HG02763 (cell line): ENCODE measurements at regions not wholly inside any gene's neighbourhood (a gene's known extent, or its start where the extent isn't known, plus 50 kb on each side); places are given as distances from the start of the nearest gene placed in this dataset.

Source experiments
- ATAC-seq: cut with Tn5 transposase; IDR thresholded peaks from one replicate; pipeline ENCODE4 v1.9.1; 2021; ENCODE audit warnings: mild to moderate bottlenecking, moderate library complexity; ENCODE audit not compliant: unreplicated experiment

DNA sequence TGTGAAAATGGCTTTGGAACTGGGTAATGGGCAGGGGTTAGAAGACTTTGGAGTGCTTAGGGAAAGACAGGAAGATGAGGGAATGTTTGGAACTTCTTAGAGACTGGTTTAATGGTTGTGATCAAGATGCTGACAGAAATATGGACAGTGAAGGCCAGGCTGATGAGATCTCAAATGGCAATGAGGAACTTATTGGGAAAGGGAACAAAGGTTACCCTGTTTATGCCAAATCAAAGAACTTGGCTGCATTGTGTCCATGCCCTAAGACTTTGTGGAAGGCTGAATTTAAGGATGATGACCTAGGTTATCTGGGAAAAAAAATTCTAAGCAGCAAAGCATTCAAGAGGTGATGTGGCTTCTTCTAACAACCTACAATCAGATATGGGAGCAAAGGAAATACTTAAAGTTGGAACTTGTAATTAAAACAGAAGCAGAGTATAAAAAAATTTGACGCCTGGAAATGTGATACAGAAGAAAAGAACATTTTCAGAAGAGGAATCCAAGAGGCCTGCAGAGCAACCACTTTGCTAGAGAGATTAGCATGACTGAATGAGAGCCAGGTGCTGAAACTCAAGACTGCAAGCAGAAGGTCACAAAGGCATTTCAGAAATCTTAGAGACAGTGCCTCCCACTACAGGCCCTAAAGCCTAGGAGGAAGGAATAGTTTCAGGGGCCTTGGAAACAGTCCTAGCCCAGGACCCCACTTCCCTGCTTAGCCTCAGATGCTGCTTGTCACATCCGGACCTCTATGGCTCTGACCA is 65.6 kb upstream of the FLRT2 start:
- ATAC-seq: no peak

DNA sequence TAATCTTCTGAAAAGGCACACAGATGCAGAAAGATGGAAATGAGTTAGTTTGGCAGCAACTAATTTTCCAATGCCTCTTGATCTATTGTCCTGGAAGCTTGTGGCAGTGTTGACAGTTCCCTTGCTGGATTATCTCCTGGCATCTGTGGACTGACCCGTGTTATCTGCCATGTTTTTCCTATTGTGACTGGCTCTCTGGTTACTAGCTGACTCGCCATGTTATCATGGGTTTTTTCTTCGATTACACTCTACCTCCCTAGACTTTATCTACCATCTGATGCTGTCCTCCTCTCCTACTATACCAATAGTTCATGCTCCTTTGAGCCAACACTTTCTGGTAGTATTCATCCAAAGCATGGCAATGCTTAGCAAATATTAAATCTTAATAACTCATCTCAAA is 63.3 kb upstream of the FLRT2 start:
- no peak for ATAC-seq

DNA sequence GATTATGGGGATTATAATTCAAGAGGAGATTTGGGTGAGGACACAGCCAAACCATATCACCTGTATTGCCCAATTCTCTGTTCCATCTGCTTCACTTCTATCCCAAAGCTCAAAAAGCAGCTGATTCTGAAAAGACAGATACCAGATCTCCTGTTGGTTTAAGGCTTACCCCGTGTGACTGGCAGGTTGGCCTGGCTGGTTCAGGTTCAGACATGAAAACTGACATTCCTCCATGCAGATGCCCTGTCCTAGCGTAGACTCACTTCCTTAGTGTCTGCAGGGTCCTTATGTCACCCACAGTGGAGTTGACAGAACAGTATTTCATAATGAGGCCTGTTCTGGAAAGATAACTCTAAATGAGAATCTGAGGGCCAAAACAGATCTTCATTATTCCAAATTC is 61.1 kb upstream of the FLRT2 start:
- no peak for ATAC-seq

DNA sequence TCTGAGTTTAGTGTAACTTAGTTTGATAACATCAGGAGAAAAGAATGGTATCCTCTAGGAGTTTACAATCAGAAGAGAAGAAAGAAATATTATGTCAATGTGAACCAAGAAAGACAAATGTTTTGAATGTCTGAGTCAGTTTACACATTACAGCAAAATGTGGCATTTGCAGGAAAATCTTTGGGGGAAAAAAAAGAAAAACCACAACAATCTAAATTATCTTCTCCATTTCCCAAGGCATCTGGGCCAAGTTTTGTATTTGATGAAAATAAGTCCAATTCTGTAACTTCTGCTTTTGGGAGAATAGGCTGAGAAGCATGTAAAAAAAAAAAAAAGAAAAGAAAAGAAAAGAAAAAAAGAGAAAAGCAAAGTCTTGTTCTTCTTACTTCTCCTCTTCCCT is 58.8 kb upstream of the FLRT2 start:
- ATAC-seq: no peak

DNA sequence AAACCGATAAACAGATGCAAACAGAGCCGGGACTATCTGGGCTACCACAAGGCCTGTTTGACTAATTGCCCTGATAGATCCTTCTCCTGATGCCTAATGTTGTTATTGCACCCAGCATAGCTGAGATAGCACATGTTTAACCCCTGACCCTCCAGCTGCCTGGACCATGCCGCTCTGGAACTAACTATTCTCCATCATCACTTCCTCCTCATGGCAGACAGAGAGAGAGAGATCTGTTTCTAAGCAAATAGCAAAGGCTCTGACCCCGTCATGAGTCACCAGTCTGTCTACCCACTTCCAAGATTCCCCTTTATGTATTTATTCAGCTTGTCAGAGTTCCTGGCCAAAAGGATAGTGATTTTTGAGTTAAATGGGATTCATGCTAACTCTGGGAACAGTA is 58.2 kb upstream of the FLRT2 start:
- ATAC-seq: no peak

DNA sequence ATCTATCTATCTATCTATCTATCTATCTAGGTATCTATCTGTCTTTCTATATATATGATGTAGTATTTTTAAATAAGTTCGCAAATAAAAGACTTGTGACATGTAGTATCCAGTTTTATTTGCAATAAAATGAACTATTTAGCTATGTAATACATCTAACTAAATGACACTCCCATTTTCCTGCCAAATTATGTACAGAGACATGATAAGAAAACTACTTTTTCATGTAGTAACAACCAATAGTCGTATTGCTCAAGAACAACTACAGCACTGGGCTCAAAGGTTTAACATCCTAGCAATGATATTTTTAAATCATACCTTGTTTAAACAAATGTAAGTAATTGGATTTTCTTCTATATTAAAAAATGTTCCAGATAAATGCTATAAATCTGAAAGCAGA is 55.5 kb upstream of the FLRT2 start:
- ATAC-seq: no peak

DNA sequence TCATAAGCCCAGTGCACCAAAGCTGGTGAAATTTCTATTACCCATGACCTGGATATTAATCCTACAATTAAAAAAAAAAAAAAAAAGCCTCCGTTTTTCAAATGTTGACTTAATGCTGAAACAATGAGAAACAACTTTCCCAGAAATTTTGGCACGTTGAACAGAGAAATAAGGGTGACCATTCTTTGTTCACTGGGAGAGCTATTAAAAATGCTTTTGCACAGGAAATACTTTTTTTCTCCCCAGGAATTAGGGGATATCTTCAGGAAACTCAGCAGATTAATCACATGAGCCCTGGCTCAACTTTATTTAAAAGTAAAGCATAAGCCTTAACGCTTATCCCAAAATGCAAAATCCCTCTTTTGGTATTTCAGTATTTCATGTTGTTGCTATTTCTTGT is 54.8 kb upstream of the FLRT2 start:
- ATAC-seq: no peak

DNA sequence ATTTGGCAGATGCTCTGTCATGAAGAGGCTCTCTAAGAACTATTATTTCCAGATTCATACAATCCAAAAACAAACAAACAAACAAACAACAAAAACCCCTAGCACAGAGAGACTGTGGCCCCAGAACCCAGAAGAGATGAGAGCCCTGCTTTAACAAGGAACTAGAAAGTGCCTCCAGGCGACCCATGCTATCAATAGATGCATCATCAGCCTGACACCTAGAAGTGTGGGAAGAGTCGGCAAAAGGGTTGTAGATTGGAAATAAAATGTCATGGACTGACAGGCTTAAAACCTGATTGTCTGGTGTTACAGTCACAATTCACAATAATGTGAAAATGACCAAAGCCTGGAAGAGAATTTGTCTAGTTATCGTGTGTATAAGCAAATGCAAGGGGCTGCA is 50.6 kb upstream of the FLRT2 start:
- no peak for ATAC-seq

DNA sequence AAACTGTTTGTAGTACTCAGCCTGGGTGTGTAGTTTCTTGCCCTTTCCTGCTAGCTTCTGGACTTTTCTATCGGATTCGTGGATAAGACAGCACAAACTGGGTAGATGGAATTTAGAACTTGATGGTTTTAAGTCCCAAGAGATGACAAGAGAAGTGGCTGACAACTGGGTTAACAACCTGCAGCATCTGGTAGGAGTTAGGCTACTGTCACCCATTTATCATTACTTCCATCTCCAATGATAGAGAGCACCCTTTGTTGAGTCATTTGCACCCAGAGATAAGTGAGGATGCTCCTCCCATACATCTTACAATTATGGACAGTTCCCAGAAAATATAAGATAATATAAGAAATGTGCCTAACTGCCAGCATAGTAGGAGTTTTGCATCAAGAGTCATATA is 50.2 kb upstream of the FLRT2 start:
- no peak for ATAC-seq
